GM10266 (cell line): ENCODE measurements at regions not wholly inside any gene's neighbourhood (a gene's known extent, or its start where the extent isn't known, plus 50 kb on each side); places are given as distances from the start of the nearest gene placed in this dataset.

ENCODE experiments used
- DNase-seq: peaks from one replicate; pipeline ENCODE4 v3.0.0; 2012; ENCODE audit errors: extremely low spot score
- CTCF ChIP-seq: IDR thresholded peaks from 2 replicates; pipeline ENCODE4 v1.5.1; 2012; ENCODE audit warnings: mild to moderate bottlenecking, low read depth; ENCODE audit not compliant: control insufficient read depth, insufficient read depth; ENCODE audit errors: missing control alignments

GRCh38 chr9:29816954-29817703 lies 2243.8 kb upstream of the C9orf72 start:
- no peak for DNase-seq
- no peak for TF ChIP-seq CTCF

GRCh38 chr9:29822458-29822857 lies 2249.2 kb upstream of the C9orf72 start:
- no peak for DNase-seq
- TF ChIP-seq CTCF, result no peak

GRCh38 chr9:29826421-29826820 lies 2253.1 kb upstream of the C9orf72 start:
- TF ChIP-seq CTCF, result no peak
- DNase-seq, result no peak

GRCh38 chr9:29830821-29831220 lies 2257.5 kb upstream of the C9orf72 start:
- TF ChIP-seq CTCF, result peak; percentile 40
- no peak for DNase-seq

GRCh38 chr9:29838491-29839020 lies 2265.3 kb upstream of the C9orf72 start:
- no peak for DNase-seq
- no peak for TF ChIP-seq CTCF

GRCh38 chr9:29844251-29844650 lies 2271.0 kb upstream of the C9orf72 start:
- no peak for TF ChIP-seq CTCF
- no peak for DNase-seq

GRCh38 chr9:29850664-29851063 lies 2277.4 kb upstream of the C9orf72 start:
- no peak for DNase-seq
- TF ChIP-seq CTCF, result no peak
